Endothelial cell of umbilical vein (primary cell): ENCODE measurements at regions not wholly inside any gene's neighbourhood (a gene's known extent, or its start where the extent isn't known, plus 50 kb on each side); places are given as distances from the start of the nearest gene placed in this dataset.

Source experiments
- BruUV-seq: library from RNA; stranded (reverse); fragments of 400-500 nt; replicated peaks from 2 replicates; lab custom pipeline; 2021; lab: Mats Ljungman, UMichigan
- CTCF ChIA-PET: fragments of 300-600, 350-600 bp; sonication (Branson Sonifier 250); formaldehyde crosslinking; loops from one replicate; lab custom pipeline; 2021; ENCODE audit warnings: antibody characterized with exemption, inconsistent platforms; lab: Charles Lee
- POLR2A ChIA-PET: fragments of 300-600, 350-600 bp; sonication (Branson Sonifier 250); formaldehyde crosslinking; loops from one replicate; lab custom pipeline; 2021; ENCODE audit warnings: antibody characterized with exemption, inconsistent platforms; lab: Charles Lee
- DNase-seq: peaks from one replicate; pipeline ENCODE4 v3.0.0-alpha.2; 2011; ENCODE audit warnings: low read depth, low spot score
- FAIRE-seq: peaks from 2 replicates; lab custom pipeline; 2011; peaks lifted over from hg19 to GRCh38; lab: Jason Lieb, UNC
- H2AFZ ChIP-seq: 2 replicates; pipeline ENCODE4 v1.6.0; 2012; ENCODE audit warnings: low read depth, low read length, control low read depth, inconsistent platforms
- H3K27ac ChIP-seq: 2 replicates; pipeline ENCODE4 v1.5.1; 2011; ENCODE audit warnings: low read depth, mild to moderate bottlenecking, control low read depth, low read length, moderate library complexity; ENCODE audit not compliant: insufficient read depth
- H3K27me3 ChIP-seq, 2 experiments: 2 replicates each; pipeline versions ENCODE4 v1.6.0 to v1.6.1; 2011; ENCODE audit warnings: low read length in 2 of 2, mixed read lengths in 1 of 2; ENCODE audit not compliant: control insufficient read depth in 2 of 2, insufficient read depth in 2 of 2
- H3K36me3 ChIP-seq, 2 experiments: 2 replicates in 1 of 2; 3 replicates in 1 of 2; pipeline ENCODE4 v1.5.1; 2011; ENCODE audit warnings: low read length in 2 of 2, mild to moderate bottlenecking in 1 of 2, moderate library complexity in 1 of 2; ENCODE audit not compliant: control insufficient read depth in 2 of 2, insufficient read depth in 2 of 2; ENCODE audit errors: extremely low read depth in 1 of 2
- H3K4me1 ChIP-seq: 3 replicates; pipeline ENCODE4 v1.5.1; 2011; ENCODE audit warnings: mild to moderate bottlenecking, low read length; ENCODE audit not compliant: control insufficient read depth, insufficient read depth; ENCODE audit errors: extremely low read depth
- H3K4me2 ChIP-seq: 2 replicates; pipeline ENCODE4 v1.6.1; 2011; ENCODE audit warnings: low read length, control low read depth, mixed read lengths; ENCODE audit not compliant: insufficient read depth
- H3K4me3 ChIP-seq, 3 experiments: fragments of 200-600 bp in 1 of 3; sonication (generic), shearing (Covaris generic) in 1 of 3; replicated peaks in 1 of 3; 2 replicates each; pipeline ENCODE4 v1.5.1; 2011 to 2016; ENCODE audit warnings: control low read depth in 3 of 3, low read length in 3 of 3, mild to moderate bottlenecking in 2 of 3, inconsistent platforms in 1 of 3, low read depth in 1 of 3, moderate library complexity in 1 of 3; ENCODE audit not compliant: insufficient read depth in 1 of 3
- H3K79me2 ChIP-seq: 2 replicates; pipeline ENCODE4 v1.6.0; 2012; ENCODE audit warnings: low read length, inconsistent platforms; ENCODE audit not compliant: control insufficient read depth, insufficient read depth
- H3K9ac ChIP-seq: replicated peaks from 2 replicates; pipeline ENCODE3; 2011; ENCODE audit warnings: low read length, control low read depth; ENCODE audit not compliant: insufficient read depth; ENCODE audit errors: extremely low read depth
- H3K9me1 ChIP-seq: replicated peaks from 3 replicates; pipeline ENCODE4 v1.6.0; 2011; ENCODE audit warnings: mild to moderate bottlenecking, low read length; ENCODE audit not compliant: control insufficient read depth, insufficient read depth; ENCODE audit errors: extremely low read depth
- H3K9me3 ChIP-seq: replicated peaks from 2 replicates; pipeline ENCODE4 v1.5.1; 2012; ENCODE audit warnings: low read length, inconsistent platforms; ENCODE audit not compliant: control insufficient read depth, insufficient read depth
- H4K20me1 ChIP-seq: replicated peaks from 2 replicates; pipeline ENCODE3; 2011; ENCODE audit warnings: mild to moderate bottlenecking, low read length; ENCODE audit not compliant: control insufficient read depth, insufficient read depth; ENCODE audit errors: extremely low read depth
- CTCF ChIP-seq, 2 donors: IDR thresholded peaks; 1 replicate in 1 of 2; 2 replicates in 1 of 2; pipeline ENCODE4 v1.5.1; 2011; ENCODE audit warnings: low read length in 2 of 2, mild to moderate bottlenecking in 2 of 2, moderate library complexity in 2 of 2, control low read depth in 1 of 2, inconsistent platforms in 1 of 2, low read depth in 1 of 2; ENCODE audit not compliant: insufficient read depth in 1 of 2; ENCODE audit errors: extremely low read depth in 1 of 2
- EZH2 ChIP-seq: IDR thresholded peaks from 2 replicates; pipeline ENCODE4 v1.6.1; 2012; ENCODE audit warnings: borderline replicate concordance, low read depth, mild to moderate bottlenecking, moderate library complexity, low read length, inconsistent platforms; ENCODE audit not compliant: severe bottlenecking
- FOS ChIP-seq: IDR thresholded peaks from 2 replicates; pipeline ENCODE4 v1.6.1; 2011; ENCODE audit warnings: mild to moderate bottlenecking, low read length, moderate library complexity, borderline replicate concordance; ENCODE audit not compliant: insufficient read depth
- GATA2 ChIP-seq: IDR thresholded peaks from 2 replicates; pipeline ENCODE4 v1.7.0; 2011; ENCODE audit warnings: low read depth, mild to moderate bottlenecking, moderate library complexity, mixed read lengths, low read length; ENCODE audit not compliant: insufficient read length, insufficient read depth
- JUN ChIP-seq: IDR thresholded peaks from 2 replicates; pipeline ENCODE4 v1.6.1; 2011; ENCODE audit warnings: borderline replicate concordance, low read depth; ENCODE audit not compliant: insufficient read length, insufficient read depth
- MAX ChIP-seq: IDR thresholded peaks from 2 replicates; pipeline ENCODE4 v1.6.1; 2011; ENCODE audit not compliant: insufficient read depth, insufficient read length
- MYC ChIP-seq: IDR thresholded peaks from one replicate; pipeline ENCODE4 v1.6.1; 2011; ENCODE audit warnings: mild to moderate bottlenecking, low read depth, low read length
- POLR2A ChIP-seq: IDR thresholded peaks from 2 replicates; pipeline ENCODE4 v1.6.1; 2012; ENCODE audit warnings: low read depth, mild to moderate bottlenecking, control low read depth, low read length
- POLR2AphosphoS5 ChIP-seq: IDR thresholded peaks from 2 replicates; pipeline ENCODE4 v1.6.1; 2012; ENCODE audit warnings: low read depth, mild to moderate bottlenecking, control low read depth, low read length, moderate library complexity; ENCODE audit not compliant: insufficient read depth
- dilution Hi-C: fragments of 300-500 bp; cut with MboI; formaldehyde crosslinking; loops from one replicate; pipeline ENCODE4 v1.15.0; 2019; ENCODE audit warnings: low sequenced_read_pairs; ENCODE audit not compliant: extremely low pct_ligation_motif_present
- intact Hi-C: fragments of 100-400 bp; cut with micrococcal nuclease; formaldehyde crosslinking; loops from one replicate; pipeline ENCODE4 v1.10.0; 2022

GRCh38 chr5:175803736-175804454 is 67.5 kb upstream of the CPLX2 start:
- DNase-seq: no peak
- no peaks in the 10 kb centered on the region for H4K20me1 ChIP-seq
- intact Hi-C loops: no loop called here
- H3K79me2 ChIP-seq: no peaks in the 10 kb centered on the region
- H3K27me3 ChIP-seq: no peaks in the 10 kb centered on the region
- dilution Hi-C loops: no loop called here
- no peaks in the 10 kb centered on the region for H3K36me3 ChIP-seq
- no peak overlapping the region for H3K9ac ChIP-seq
- H3K9me3 ChIP-seq: no peaks in the 10 kb centered on the region
- ChIA-PET CTCF (no interaction called here), POLR2A (no interaction called here)
- FAIRE-seq: no peak
- no peaks in the 10 kb centered on the region for H3K4me1 ChIP-seq
- H2AFZ ChIP-seq: no peak overlapping the region
- H3K9me1 ChIP-seq: no peaks in the 10 kb centered on the region
- no peak overlapping the region for H3K4me3 ChIP-seq
- no peak for TF ChIP-seq JUN
- TF ChIP-seq POLR2A: no peak
- TF ChIP-seq MAX: no peak
- no peak for TF ChIP-seq GATA2
- no peak for TF ChIP-seq MYC
- TF ChIP-seq CTCF (IDR thresholded peaks at IDR 0.05; ENCODE audit: extremely low read depth in 1 of 2, insufficient read depth in 1 of 2, low read depth in 1 of 2, low read length in 2 of 2): no peak
- no peak for TF ChIP-seq EZH2
- TF ChIP-seq FOS: no peak
- TF ChIP-seq POLR2AphosphoS5: no peak
- no peak overlapping the region for H3K4me2 ChIP-seq
- no TSS peak for BruUV-seq
- no peak overlapping the region for H3K27ac ChIP-seq
